A673 (cell line): ENCODE measurements at regions not wholly inside any gene's neighbourhood (a gene's known extent, or its start where the extent isn't known, plus 50 kb on each side); places are given as distances from the start of the nearest gene placed in this dataset.

Source experiments
- BruUV-seq: library from RNA; stranded (reverse); fragments of 400-500 nt; replicated peaks from 2 replicates; lab custom pipeline; 2021; lab: Mats Ljungman, UMichigan
- CTCF ChIA-PET: fragments of 300-600 bp; sonication (Branson Sonifier 250); formaldehyde crosslinking; loops from one replicate; lab custom pipeline; 2022; ENCODE audit warnings: antibody characterized with exemption; lab: Charles Lee
- POLR2A ChIA-PET: fragments of 300-600 bp; sonication (Branson Sonifier 250); formaldehyde crosslinking; loops from one replicate; lab custom pipeline; 2022; ENCODE audit warnings: antibody characterized with exemption; ENCODE audit not compliant: low non-redundant PET; lab: Charles Lee
- DNase-seq: peaks from one replicate; pipeline ENCODE4 v3.0.0-alpha.2; 2015; ENCODE audit warnings: low spot score
- H3K27ac ChIP-seq: fragments of 200-600 bp; sonication (generic); 2 replicates; pipeline ENCODE4 v1.5.1; 2016; ENCODE audit warnings: mixed run types, low read depth, mild to moderate bottlenecking, mixed read lengths, antibody characterized with exemption, low read length; ENCODE audit not compliant: poor library complexity, severe bottlenecking
- H3K27me3 ChIP-seq: fragments of 200-600 bp; sonication (generic); replicated peaks from 2 replicates; pipeline ENCODE4 v1.6.1; 2017; ENCODE audit warnings: mixed run types, low read depth, mild to moderate bottlenecking, mixed read lengths, antibody characterized with exemption, low read length; ENCODE audit not compliant: insufficient read depth, poor library complexity
- H3K36me3 ChIP-seq: fragments of 200-600 bp; sonication (generic); 2 replicates; pipeline ENCODE4 v1.6.1; 2016; ENCODE audit warnings: mixed run types, mild to moderate bottlenecking, mixed read lengths, antibody characterized with exemption, low read length; ENCODE audit not compliant: insufficient read depth, poor library complexity, severe bottlenecking
- H3K4me1 ChIP-seq: fragments of 200-600 bp; sonication (generic); 2 replicates; pipeline ENCODE4 v1.6.1; 2017; ENCODE audit warnings: mixed run types, mild to moderate bottlenecking, mixed read lengths, antibody characterized with exemption, low read length; ENCODE audit not compliant: insufficient read depth, poor library complexity, severe bottlenecking
- H3K4me3 ChIP-seq: fragments of 200-600 bp; sonication (generic); 2 replicates; pipeline ENCODE4 v1.5.1; 2016; ENCODE audit warnings: low read depth, mixed run types, mild to moderate bottlenecking, mixed read lengths, low read length; ENCODE audit not compliant: poor library complexity, severe bottlenecking
- H3K9me3 ChIP-seq: fragments of 200-600 bp; sonication (generic); 2 replicates; pipeline ENCODE4 v1.6.1; 2016; ENCODE audit warnings: mixed run types, low read depth, mild to moderate bottlenecking, mixed read lengths, antibody characterized with exemption, low read length; ENCODE audit not compliant: poor library complexity, severe bottlenecking
- CTCF ChIP-seq: fragments of 300-800, 200-600 bp; sonication (generic); conservative IDR thresholded peaks from 2 replicates; pipeline ENCODE4 v1.5.1; 2017; ENCODE audit warnings: low read depth, mild to moderate bottlenecking, antibody characterized with exemption, low read length, moderate library complexity, mixed read lengths
- EZH2 ChIP-seq: fragments of 200-600 bp; sonication (generic); IDR thresholded peaks from 2 replicates; pipeline ENCODE4 v1.6.1; 2017; ENCODE audit warnings: borderline replicate concordance, low read depth, mild to moderate bottlenecking, mixed read lengths, antibody characterized with exemption, low read length; ENCODE audit not compliant: poor library complexity, severe bottlenecking
- intact Hi-C: fragments of 100-400 bp; cut with micrococcal nuclease; formaldehyde crosslinking; loops from one replicate; pipeline ENCODE4 v1.10.0; 2022; ENCODE audit not compliant: unreplicated experiment

GRCh38 chr1:187563191-187563590 lies 734.4 kb downstream of the PLA2G4A start:
- ChIA-PET POLR2A (no interaction called here), CTCF (no interaction called here)
- TF ChIP-seq CTCF (no peak), EZH2 (no peak)
- Histone ChIP-seq H3K4me1 (no peaks in the 10 kb centered on the region), H3K27me3 (no peaks in the 10 kb centered on the region), H3K4me3 (no peak overlapping the region), H3K27ac (no peak overlapping the region), H3K36me3 (no peaks in the 10 kb centered on the region), H3K9me3 (no peaks in the 10 kb centered on the region)
- BruUV-seq: no TSS peak
- intact Hi-C loops: no loop called here
- DNase-seq: no peak

- Histone ChIP-seq H3K27ac (no peak overlapping the region), H3K4me1 (no peaks in the 10 kb centered on the region), H3K4me3 (no peak overlapping the region), H3K36me3 (no peaks in the 10 kb centered on the region), H3K9me3 (no peaks in the 10 kb centered on the region), H3K27me3 (no peaks in the 10 kb centered on the region)
- BruUV-seq: no TSS peak
- no peak for TF ChIP-seq EZH2
- no peak for TF ChIP-seq CTCF
- no peak for DNase-seq
- ChIA-PET POLR2A (no interaction called here), CTCF (no interaction called here)
- intact Hi-C loops: no loop called here
Observed at GRCh38 chr1:187566354-187566753, 737.6 kb downstream of the PLA2G4A start.

GRCh38 chr1:187568067-187568466 lies 739.3 kb downstream of the PLA2G4A start:
- no peaks in the 10 kb centered on the region for H3K9me3 ChIP-seq
- no peaks in the 10 kb centered on the region for H3K36me3 ChIP-seq
- no peak for TF ChIP-seq EZH2
- no peak for TF ChIP-seq CTCF
- H3K27me3 ChIP-seq: no peaks in the 10 kb centered on the region
- H3K27ac ChIP-seq: no peak overlapping the region
- BruUV-seq: no TSS peak
- DNase-seq: no peak
- intact Hi-C loops: no loop called here
- POLR2A ChIA-PET: interaction anchor here (0.6 kb wide), 1 partner anchor 437 kb away, joined by 3 read pairs; no protein-coding TSS in a partner anchor
- no peaks in the 10 kb centered on the region for H3K4me1 ChIP-seq
- CTCF ChIA-PET: no interaction called here
- no peak overlapping the region for H3K4me3 ChIP-seq
